ENCODE measurements at regions not wholly inside any gene's neighbourhood (a gene's known extent, or its start where the extent isn't known, plus 50 kb on each side); places are given as distances from the start of the nearest gene placed in this dataset.

- no peak for DNase-seq
Observed at GRCh38 chr17:63134867-63135266, 168.8 kb downstream of the TANC2 start.

DNA sequence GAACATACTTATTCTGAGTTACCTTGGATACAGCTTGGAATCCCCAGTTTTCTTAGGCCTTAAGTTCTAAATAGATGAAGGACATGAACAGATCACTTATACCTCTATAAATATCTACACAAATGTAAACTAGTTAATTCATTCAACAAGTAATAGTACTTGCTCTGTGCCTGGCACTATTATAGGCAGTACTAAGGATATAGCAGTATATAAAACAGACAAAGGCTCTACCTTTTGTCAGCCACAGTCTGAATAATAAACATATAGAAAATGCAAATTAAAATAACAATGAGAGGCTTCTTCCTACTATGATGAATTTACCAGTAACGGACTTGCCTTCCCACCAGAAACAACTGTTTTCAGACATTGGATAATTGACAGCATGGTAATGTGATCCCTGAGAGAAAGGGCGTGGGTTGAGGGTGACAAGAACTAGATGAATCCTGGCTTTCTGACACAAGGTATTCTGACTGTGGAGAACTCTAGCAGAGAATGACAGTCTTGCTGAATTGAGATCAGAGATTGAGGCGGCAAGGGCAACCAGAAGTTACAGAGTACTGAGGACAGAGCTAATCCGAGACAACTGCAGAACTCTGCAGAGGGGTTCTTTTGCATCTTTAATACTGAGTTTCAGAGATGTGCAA, 170.5 kb downstream of the TANC2 start:
- DNase-seq = peak; percentile 62

DNA sequence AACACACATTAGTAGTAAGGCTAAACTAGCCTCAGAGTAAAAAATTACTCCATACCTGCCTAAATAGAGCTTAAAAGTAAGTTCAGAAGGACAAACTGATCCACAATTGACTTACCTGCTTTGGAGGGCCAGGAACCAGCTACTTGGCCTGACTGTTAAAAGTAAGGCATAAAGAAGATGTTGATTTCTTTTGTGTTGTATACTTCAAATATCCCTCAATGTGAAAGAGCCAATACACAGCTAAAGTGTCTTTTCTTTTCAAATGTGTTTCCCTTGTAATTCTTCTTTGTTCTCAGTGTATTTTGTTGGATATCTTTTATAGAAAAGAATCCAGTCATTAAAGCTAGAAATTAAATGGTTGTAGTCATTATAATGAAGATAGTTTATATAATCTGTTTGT, 171.1 kb downstream of the TANC2 start:
- no peak for DNase-seq

GRCh38 chr17:63138713-63139112, 172.7 kb downstream of the TANC2 start:
- DNase-seq = no peak

DNA sequence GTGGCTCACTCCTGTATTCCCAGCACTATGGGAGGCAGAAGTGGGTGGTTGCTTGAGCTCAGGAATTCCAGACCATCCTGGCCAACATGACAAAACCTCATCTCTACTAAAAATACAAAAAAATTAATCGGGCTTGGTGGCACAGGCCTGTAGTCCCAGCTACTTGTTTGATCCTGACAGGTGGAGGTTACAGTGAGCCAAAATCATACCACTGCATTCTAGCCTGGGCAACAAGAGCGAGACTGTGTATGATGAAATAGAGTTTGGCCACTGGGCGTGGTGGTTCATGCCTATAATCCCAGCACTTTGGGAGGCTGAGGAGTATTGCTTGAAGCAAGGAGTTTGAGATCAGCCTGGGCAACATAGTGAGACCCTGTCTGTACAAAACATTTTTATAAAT, 173.3 kb downstream of the TANC2 start:
- DNase-seq = no peak

DNA sequence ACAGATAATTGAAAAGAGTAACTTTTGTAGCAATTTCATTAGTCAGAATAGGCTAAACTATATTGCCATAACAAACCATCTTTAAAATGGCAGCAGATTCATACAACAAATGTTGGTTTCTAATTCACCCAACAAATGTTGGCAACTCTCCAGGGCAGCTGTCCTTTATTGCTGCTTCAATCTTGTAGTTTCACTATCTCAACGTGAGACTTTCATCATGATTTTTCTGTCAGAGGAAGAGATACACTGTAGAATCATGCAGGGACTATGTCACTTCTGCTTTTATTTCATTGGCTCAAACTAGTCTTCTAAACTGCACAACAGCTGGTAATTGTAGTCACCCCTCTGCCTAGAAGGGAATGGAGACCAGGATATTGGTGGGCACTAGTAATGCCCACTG, 174.2 kb downstream of the TANC2 start:
- DNase-seq = no peak

DNA sequence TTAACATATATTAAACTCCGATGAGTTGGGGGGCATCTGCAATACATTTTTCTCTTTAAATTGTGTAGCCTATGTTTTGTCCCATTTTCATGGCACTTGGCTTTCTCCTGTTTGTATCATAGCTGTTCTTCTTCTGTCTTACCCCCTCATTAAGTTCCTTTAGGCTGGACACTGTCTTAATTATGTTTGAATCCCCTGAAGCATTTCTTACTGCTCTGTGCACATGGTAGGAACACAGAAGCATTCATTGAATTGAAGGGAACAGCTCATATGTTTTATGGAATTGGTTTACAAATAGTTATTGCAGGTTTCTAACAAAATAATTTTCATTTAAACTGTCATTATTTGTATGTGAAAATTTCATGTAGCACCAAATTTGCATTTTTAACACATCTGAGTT, 176.8 kb downstream of the TANC2 start:
- no peak for DNase-seq

DNA sequence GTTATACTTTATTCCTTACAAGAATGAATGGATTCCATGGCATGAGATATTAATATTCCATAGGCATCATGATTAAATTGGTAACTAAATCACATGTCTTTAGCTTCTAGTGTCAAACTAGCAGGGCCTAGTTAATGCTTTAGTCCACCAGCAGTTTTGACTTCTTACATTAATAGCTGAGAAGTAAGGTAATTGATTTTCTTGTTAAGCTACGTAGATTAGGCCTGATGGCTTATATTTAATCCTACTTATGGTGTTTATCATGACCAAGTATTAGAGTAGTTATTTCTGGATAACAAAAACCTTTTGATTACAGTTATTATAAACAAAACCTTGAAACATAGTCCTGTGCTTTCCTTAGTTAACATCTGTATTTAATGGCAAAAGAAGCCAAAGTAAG, 184.5 kb downstream of the TANC2 start:
- no peak for DNase-seq

DNA sequence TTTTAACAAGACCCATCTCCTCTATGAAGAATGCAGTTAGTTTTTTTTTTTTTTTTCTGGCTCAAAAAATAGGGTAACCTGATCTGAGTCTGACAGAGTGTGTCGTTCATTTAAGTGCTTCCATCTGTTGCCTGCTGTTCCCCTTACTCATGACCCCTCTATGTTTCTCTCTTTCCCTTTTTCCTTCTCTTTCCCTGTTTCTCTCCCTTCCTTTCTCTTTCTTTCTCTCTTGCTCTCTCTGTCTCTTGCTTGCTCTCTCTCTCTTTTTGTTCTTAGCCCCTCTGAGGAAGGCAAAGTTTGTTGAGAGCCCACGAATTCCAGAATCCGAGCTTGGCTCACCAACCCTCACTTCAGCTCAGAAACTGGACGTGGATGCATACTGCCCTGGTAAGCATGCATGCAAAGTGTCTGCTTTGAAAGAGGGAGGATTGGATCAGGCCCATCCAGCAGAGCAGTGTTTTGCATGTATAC, 185.0 kb downstream of the TANC2 start:
- DNase-seq = peak; percentile 90

DNA sequence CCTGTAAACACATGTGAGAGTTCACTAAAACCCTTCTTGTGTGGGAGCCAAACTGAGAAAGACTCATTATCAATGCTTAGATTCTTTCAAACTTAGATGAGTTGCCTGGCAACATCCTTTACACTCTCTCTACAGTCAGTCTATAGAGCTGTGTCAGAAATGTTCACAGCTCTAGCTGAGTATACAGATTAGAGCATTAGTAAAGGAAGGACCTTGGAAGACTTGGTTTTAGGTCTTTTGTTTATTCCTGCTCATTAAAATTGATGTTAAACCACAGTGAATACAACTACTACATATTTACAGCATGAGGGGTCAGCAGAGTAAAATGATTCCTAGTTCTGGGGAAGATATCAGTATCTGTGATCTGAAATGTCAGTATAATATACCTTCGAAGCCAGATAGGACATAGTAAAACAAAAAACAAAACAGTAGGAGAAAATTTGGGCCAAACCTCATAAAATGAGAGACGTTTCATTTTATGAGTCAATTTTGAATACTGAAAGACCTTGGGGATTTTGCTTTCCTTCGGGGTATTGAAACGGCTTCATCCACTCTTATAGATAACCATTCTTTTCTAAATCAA, 186.0 kb downstream of the TANC2 start:
- peak; percentile 63 for DNase-seq

DNA sequence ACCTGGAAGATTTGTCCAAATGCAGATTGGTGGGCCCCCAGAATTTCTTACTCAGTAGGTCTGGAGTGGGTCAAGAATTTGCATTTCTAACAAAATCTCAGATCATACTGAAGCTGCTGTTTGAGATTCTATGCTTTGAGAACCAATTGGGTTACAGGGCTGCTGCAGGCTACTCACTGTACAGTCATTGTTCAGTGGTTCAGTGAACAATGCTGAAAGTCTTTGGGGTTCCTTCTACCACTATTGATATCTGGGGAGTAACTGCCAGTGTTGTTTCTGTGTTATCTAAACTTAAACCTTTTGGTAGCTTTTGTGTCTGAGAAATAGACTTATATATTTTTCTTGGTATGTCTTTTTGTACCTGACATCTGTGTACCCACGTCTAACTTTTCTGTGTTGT, 187.5 kb downstream of the TANC2 start:
- DNase-seq = no peak

DNA sequence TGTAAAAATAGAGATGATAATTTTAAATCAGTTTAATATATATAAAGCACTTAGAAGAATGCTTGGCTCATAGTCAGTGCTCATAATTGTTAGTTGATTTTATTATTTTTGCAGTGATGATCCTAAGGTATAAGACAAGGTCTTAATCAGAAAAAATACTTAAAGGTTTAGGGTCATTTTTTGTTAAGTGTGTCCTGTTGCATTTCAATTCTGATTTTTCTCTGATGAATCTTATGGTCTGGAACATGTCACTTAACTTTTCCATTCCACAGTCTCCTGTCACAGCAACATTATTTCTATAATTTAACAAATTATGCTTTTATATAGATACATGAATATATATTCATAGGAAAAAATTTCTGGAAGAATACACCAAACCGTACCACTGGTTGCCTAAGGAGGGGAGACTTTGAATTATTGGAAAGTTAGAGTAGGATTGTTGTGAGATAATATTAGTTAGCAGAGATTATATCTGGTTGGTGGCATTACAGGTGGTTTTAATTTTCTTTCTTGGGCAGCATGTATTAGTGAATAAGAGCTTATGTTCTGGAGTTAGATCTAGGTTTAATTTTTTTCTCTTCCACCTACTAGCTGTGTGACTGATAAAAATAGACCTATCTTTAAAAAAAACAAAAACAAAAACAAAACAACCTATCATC, 188.7 kb downstream of the TANC2 start:
- DNase-seq = no peak

DNA sequence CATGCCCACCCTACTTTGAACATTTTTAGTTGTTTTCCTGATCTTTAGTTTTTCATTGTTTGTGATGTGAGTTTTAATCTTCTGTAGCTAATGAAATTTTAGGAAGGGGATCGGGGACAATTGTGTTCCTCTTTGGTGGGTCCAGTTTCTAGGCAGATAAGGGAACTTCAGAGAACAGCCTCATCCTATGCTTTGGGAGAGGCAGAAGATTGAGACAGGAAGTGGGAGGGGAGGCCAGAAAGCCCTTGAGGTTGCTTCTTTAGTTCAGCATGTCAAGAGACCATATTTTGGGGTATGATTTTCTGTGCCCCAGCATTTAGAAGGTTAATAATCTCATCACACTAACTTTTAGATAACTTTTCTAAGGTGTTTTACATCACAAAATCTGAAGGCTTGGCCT, 191.0 kb downstream of the TANC2 start:
- DNase-seq = no peak

- no peak for DNase-seq
Observed at GRCh38 chr17:63162406-63163157, 196.5 kb downstream of the TANC2 start.

GRCh38 chr17:63163158-63163520, 197.1 kb downstream of the TANC2 start:
- no peak for DNase-seq

- no peak for DNase-seq
Observed at GRCh38 chr17:63165400-63165799, 199.4 kb downstream of the TANC2 start.

GRCh38 chr17:63170795-63171194, 204.8 kb downstream of the TANC2 start:
- DNase-seq = no peak

DNA sequence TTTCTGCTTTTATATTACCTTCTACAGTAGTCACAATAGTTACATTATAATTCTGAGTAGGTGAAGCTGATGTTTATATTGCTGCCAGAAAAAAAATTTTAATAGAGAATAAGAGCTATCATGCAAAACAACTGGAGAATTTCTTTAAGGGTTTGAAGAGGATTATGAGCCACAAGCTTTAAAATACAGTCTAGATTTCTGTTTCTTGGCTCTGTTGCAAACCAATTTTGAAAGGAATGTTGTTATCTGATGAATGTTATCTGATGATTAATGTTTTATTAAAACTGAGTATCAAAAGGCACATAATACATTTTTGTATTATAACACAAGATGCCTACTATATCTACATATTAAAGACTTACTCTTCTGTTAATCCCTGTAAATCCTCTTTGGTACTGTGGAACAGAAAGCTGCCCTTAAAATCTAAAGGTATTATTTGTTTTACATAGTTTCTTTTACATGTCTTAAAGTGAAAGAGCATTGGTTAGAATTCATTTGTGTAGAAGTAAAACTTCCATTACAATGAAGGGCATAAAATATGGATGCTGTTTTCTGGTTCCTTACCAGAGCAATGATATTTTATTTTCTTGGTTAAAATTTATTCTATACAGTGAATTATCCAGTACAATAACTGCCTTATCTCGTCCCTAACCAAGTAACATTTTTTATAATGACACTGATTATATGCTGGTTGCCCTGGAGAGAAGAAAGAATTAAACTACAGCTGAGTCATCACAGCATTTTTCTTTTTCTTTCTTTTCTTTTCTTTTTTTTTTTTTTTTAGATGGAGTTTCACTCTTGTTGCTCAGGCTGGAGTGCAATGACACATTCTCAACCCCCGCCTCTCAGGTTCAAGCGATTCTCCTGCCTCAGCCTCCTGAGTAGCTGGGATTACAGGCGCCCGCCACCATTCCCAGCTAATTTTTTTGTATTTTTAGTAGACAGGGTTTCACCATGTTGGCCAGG, 205.7 kb downstream of the TANC2 start:
- no peak for DNase-seq

GRCh38 chr17:63173450-63173849, 207.4 kb downstream of the TANC2 start:
- no peak for DNase-seq

DNA sequence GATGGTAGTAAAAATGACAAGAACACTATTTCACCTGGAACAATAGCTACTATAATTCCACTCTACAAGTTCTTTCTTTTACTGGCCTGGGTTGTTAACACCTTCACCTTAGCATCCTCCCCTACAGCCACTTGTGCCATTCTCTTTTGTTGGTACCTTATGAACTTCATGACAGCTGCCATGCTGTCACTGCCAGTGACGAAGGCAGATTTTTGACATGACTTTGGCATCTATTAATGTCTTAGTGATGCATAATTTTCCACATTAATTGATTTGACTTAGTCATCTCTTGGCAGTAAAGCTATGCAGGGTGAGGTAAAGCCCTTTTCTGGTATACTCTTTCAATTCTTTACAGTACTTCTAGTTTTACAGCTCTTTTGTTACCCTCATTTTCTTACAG, 207.9 kb downstream of the TANC2 start:
- DNase-seq = no peak

GRCh38 chr17:63178530-63178929, 212.5 kb downstream of the TANC2 start:
- no peak for DNase-seq

- no peak for DNase-seq
Observed at GRCh38 chr17:63181856-63182255, 215.8 kb downstream of the TANC2 start.

DNA sequence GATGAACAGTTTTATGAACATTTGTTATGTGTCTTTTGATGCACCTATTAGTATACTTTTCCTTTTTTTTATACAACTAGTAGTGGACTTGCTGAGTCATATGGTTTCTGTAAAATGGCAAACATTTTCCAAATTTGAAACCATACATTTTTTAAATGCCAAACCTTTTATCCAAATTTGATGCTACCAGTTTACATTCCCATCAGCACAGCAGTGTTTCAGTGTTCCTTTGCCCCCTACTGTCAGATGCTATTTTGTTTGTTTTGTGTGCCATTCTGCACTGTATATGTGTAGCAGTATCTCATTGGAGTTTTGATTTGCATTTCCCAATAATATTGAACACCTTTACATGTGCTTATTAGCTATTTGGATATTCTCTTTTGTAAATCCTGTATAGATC, 219.4 kb downstream of the TANC2 start:
- DNase-seq = no peak

Measured in NCI-H526 treated with DMSO at 0.1 percent for 48 hours (cell line).